HepG2 (cell line): ENCODE measurements at regions not wholly inside any gene's neighbourhood (a gene's known extent, or its start where the extent isn't known, plus 50 kb on each side); places are given as distances from the start of the nearest gene placed in this dataset.

Source experiments
- ADNP ChIP-seq: sonication (generic); formaldehyde crosslinking; IDR thresholded peaks from 2 replicates; pipeline ENCODE4 v1.4.0; 2020; ENCODE audit warnings: missing genetic modification reagents
- DMAP1 ChIP-seq: IDR thresholded peaks from 2 replicates; pipeline ENCODE4 v1.6.1; 2016
- EP300 ChIP-seq, 3 experiments: sonication (generic) in 1 of 3; formaldehyde crosslinking in 1 of 3; IDR thresholded peaks; 2 replicates each; pipeline versions ENCODE4 v1.5.1 to v1.6.1; 2011 to 2020; ENCODE audit warnings: low read depth in 2 of 3, low read length in 2 of 3, borderline replicate concordance in 1 of 3, improper control_type of control experiment in 1 of 3, mild to moderate bottlenecking in 1 of 3, missing genetic modification reagents in 1 of 3, moderate library complexity in 1 of 3
- FOXA3 ChIP-seq: IDR thresholded peaks from 2 replicates; pipeline ENCODE4 v1.6.1; 2016; ENCODE audit warnings: missing genetic modification reagents, missing compliant biosample characterization
- HIVEP1 ChIP-seq: sonication (generic); formaldehyde crosslinking; IDR thresholded peaks from 2 replicates; pipeline ENCODE4 v1.4.0; 2020; ENCODE audit warnings: mild to moderate bottlenecking, missing genetic modification reagents
- HNRNPH1 ChIP-seq: fragments of 200-400 bp; formaldehyde crosslinking; optimal IDR thresholded peaks from 2 replicates; pipeline ENCODE3; 2017; ENCODE audit warnings: mild to moderate bottlenecking, low read depth, low read length
- KDM4B ChIP-seq: sonication (generic); formaldehyde crosslinking; IDR thresholded peaks from 2 replicates; pipeline ENCODE4 v1.4.0; 2020; ENCODE audit warnings: missing genetic modification reagents
- KLF12 ChIP-seq: sonication (generic); formaldehyde crosslinking; IDR thresholded peaks from 2 replicates; pipeline ENCODE4 v1.4.0; 2020; ENCODE audit warnings: missing genetic modification reagents, borderline replicate concordance
- MAF1 ChIP-seq: sonication (generic); formaldehyde crosslinking; IDR thresholded peaks from 2 replicates; pipeline ENCODE4 v1.5.0; 2020; ENCODE audit warnings: missing genetic modification reagents, borderline replicate concordance
- NAIF1 ChIP-seq: sonication (generic); formaldehyde crosslinking; IDR thresholded peaks from 2 replicates; pipeline ENCODE4 v1.5.0; 2020; ENCODE audit warnings: mild to moderate bottlenecking, missing genetic modification reagents, borderline replicate concordance
- NFE2L1 ChIP-seq: sonication (generic); formaldehyde crosslinking; IDR thresholded peaks from 2 replicates; pipeline ENCODE4 v1.4.0; 2020; ENCODE audit warnings: missing genetic modification reagents, mild to moderate bottlenecking, borderline replicate concordance
- PHF21A ChIP-seq: sonication (generic); formaldehyde crosslinking; IDR thresholded peaks from 2 replicates; pipeline ENCODE4 v1.5.0; 2020; ENCODE audit warnings: mild to moderate bottlenecking, missing genetic modification reagents
- POLR2A ChIP-seq, 2 experiments: IDR thresholded peaks; 2 replicates each; pipeline ENCODE4 v1.6.1; 2011; ENCODE audit warnings: low read depth in 2 of 2, low read length in 2 of 2, mild to moderate bottlenecking in 1 of 2, moderate library complexity in 1 of 2; ENCODE audit not compliant: insufficient read depth in 1 of 2
- SP5 ChIP-seq: IDR thresholded peaks from 2 replicates; pipeline ENCODE4 v1.6.1; 2016; ENCODE audit warnings: low read depth, borderline replicate concordance
- ZBTB1 ChIP-seq: sonication (generic); formaldehyde crosslinking; IDR thresholded peaks from 2 replicates; pipeline ENCODE4 v1.4.0; 2020; ENCODE audit warnings: missing genetic modification reagents, borderline replicate concordance
- ZNF180 ChIP-seq: sonication (generic); formaldehyde crosslinking; IDR thresholded peaks from 2 replicates; pipeline ENCODE4 v1.4.0; 2020; ENCODE audit warnings: low read depth, missing genetic modification reagents, borderline replicate concordance
- ZNF282 ChIP-seq: fragments of 450-650 bp; IDR thresholded peaks from 2 replicates; pipeline ENCODE4 v1.6.1; 2018; ENCODE audit not compliant: partially characterized antibody
- ZNF292 ChIP-seq: sonication (generic); formaldehyde crosslinking; IDR thresholded peaks from 2 replicates; pipeline ENCODE4 v1.8.1; 2022; ENCODE audit warnings: mild to moderate bottlenecking, low read depth, missing genetic modification reagents, borderline replicate concordance
- ZNF30 ChIP-seq: sonication (generic); formaldehyde crosslinking; IDR thresholded peaks from 2 replicates; pipeline ENCODE4 v1.5.0; 2020; ENCODE audit warnings: mild to moderate bottlenecking, missing genetic modification reagents
- ZNF713 ChIP-seq: sonication (generic); formaldehyde crosslinking; IDR thresholded peaks from 2 replicates; pipeline ENCODE4 v1.4.0; 2020; ENCODE audit warnings: mild to moderate bottlenecking, missing genetic modification reagents
- ZNF83 ChIP-seq: sonication (generic); formaldehyde crosslinking; IDR thresholded peaks from 2 replicates; pipeline ENCODE4 v1.4.0; 2020; ENCODE audit warnings: missing genetic modification reagents, mild to moderate bottlenecking, borderline replicate concordance
- ZSCAN25 ChIP-seq: sonication (generic); formaldehyde crosslinking; IDR thresholded peaks from 2 replicates; pipeline ENCODE4 v1.8.0; 2022; ENCODE audit warnings: mild to moderate bottlenecking, missing genetic modification reagents
- ZZZ3 ChIP-seq: sonication (generic); formaldehyde crosslinking; IDR thresholded peaks from 2 replicates; pipeline ENCODE4 v1.4.0; 2020; ENCODE audit warnings: missing genetic modification reagents, mild to moderate bottlenecking, borderline replicate concordance
- TF ChIP-seq, protein P1 (sequence below): sonication (generic); formaldehyde crosslinking; conservative IDR thresholded peaks from 2 replicates; pipeline ENCODE4 v1.4.0; 2020; ENCODE audit warnings: missing genetic modification reagents
- TF ChIP-seq, protein P2 (sequence below): sonication (generic); formaldehyde crosslinking; conservative IDR thresholded peaks from 2 replicates; pipeline ENCODE4 v1.8.0; 2022; ENCODE audit warnings: mild to moderate bottlenecking, moderate library complexity, missing genetic modification reagents
- TF ChIP-seq, protein P3 (sequence below): IDR thresholded peaks from 2 replicates; pipeline ENCODE4 v1.6.1; 2018; ENCODE audit warnings: missing genetic modification reagents, mild to moderate bottlenecking, missing compliant biosample characterization
- TF ChIP-seq, protein P4 (sequence below): sonication (generic); formaldehyde crosslinking; IDR thresholded peaks from 2 replicates; pipeline ENCODE4 v1.4.0; 2020; ENCODE audit warnings: missing genetic modification reagents

DNA sequence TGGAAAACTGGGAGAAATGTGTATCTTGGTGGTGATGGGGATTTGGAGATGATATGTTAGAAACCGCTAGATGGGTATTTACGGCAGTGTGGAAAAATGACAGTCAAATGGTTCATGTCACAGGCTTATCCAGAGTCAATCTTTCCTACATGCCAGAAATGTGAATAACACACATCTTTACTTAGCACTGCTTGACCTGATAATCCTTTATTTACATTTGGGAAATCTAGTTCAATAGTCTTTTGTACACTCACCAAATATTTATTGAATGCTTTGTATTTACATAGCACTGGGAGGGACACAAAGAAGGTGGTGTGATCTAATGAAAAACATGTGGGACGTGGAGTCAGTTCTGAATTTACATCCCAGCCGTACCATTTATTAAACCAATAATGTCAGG lies 208.2 kb downstream of the DIO2 start (continued):
- TF ChIP-seq ZNF282 (no peak), ADNP (CRISPR knock-in tag) (no peak), ZNF713 (no peak), ZNF180 (no peak), KLF12 (CRISPR knock-in tag) (no peak), ZBTB1 (no peak), POLR2A (IDR thresholded peaks at IDR 0.05; ENCODE audit: insufficient read depth in 1 of 2, low read depth in 2 of 2, low read length in 2 of 2) (no peak), FOXA3 (CRISPR knock-in tag) (peak; percentile 99), PHF21A (CRISPR knock-in tag) (0 out of 2 replicates have a peak, but pooled peaks have one; percentile 32), NFE2L1 (CRISPR knock-in tag) (no peak), DMAP1 (CRISPR knock-in tag) (no peak), ZSCAN25 (CRISPR knock-in tag) (no peak), ZNF30 (CRISPR knock-in tag) (no peak), MAF1 (no peak), ZZZ3 (no peak), ZNF292 (CRISPR knock-in tag) (no peak), HNRNPH1 (no peak), KDM4B (CRISPR knock-in tag) (no peak), ZNF83 (CRISPR knock-in tag) (no peak), SP5 (CRISPR knock-in tag) (peak; percentile 70; the same call in 1 of the 2 replicates), HIVEP1 (no peak), EP300 (IDR thresholded peaks at IDR 0.05; ENCODE audit: low read depth in 2 of 2, low read length in 2 of 2) (peak; percentile 57 to 76; a peak in 2 of 4 replicates), EP300 (CRISPR knock-in tag; IDR thresholded peaks at IDR 0.05; ENCODE audit: borderline replicate concordance) (peak; percentile 64; the same call in 1 of the 2 replicates), NAIF1 (CRISPR knock-in tag) (no peak)
- TF ChIP-seq, protein P1, sequence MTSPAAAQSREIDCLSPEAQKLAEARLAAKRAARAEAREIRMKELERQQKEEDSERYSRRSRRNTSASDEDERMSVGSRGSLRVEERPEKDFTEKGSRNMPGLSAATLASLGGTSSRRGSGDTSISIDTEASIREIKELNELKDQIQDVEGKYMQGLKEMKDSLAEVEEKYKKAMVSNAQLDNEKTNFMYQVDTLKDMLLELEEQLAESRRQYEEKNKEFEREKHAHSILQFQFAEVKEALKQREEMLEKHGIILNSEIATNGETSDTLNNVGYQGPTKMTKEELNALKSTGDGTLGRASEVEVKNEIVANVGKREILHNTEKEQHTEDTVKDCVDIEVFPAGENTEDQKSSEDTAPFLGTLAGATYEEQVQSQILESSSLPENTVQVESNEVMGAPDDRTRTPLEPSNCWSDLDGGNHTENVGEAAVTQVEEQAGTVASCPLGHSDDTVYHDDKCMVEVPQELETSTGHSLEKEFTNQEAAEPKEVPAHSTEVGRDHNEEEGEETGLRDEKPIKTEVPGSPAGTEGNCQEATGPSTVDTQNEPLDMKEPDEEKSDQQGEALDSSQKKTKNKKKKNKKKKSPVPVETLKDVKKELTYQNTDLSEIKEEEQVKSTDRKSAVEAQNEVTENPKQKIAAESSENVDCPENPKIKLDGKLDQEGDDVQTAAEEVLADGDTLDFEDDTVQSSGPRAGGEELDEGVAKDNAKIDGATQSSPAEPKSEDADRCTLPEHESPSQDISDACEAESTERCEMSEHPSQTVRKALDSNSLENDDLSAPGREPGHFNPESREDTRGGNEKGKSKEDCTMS (CRISPR knock-in tag), result no peak
- TF ChIP-seq, protein P2, sequence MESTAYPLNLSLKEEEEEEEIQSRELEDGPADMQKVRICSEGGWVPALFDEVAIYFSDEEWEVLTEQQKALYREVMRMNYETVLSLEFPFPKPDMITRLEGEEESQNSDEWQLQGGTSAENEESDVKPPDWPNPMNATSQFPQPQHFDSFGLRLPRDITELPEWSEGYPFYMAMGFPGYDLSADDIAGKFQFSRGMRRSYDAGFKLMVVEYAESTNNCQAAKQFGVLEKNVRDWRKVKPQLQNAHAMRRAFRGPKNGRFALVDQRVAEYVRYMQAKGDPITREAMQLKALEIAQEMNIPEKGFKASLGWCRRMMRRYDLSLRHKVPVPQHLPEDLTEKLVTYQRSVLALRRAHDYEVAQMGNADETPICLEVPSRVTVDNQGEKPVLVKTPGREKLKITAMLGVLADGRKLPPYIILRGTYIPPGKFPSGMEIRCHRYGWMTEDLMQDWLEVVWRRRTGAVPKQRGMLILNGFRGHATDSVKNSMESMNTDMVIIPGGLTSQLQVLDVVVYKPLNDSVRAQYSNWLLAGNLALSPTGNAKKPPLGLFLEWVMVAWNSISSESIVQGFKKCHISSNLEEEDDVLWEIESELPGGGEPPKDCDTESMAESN (CRISPR knock-in tag), result no peak
- TF ChIP-seq, protein P3, sequence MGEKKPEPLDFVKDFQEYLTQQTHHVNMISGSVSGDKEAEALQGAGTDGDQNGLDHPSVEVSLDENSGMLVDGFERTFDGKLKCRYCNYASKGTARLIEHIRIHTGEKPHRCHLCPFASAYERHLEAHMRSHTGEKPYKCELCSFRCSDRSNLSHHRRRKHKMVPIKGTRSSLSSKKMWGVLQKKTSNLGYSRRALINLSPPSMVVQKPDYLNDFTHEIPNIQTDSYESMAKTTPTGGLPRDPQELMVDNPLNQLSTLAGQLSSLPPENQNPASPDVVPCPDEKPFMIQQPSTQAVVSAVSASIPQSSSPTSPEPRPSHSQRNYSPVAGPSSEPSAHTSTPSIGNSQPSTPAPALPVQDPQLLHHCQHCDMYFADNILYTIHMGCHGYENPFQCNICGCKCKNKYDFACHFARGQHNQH (CRISPR knock-in tag), result no peak
- TF ChIP-seq, protein P4, sequence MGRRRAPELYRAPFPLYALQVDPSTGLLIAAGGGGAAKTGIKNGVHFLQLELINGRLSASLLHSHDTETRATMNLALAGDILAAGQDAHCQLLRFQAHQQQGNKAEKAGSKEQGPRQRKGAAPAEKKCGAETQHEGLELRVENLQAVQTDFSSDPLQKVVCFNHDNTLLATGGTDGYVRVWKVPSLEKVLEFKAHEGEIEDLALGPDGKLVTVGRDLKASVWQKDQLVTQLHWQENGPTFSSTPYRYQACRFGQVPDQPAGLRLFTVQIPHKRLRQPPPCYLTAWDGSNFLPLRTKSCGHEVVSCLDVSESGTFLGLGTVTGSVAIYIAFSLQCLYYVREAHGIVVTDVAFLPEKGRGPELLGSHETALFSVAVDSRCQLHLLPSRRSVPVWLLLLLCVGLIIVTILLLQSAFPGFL, result no peak
